GM12865 (cell line): ENCODE measurements at regions not wholly inside any gene's neighbourhood (a gene's known extent, or its start where the extent isn't known, plus 50 kb on each side); places are given as distances from the start of the nearest gene placed in this dataset.

Experiments
- DNase-seq: peaks from one replicate; pipeline ENCODE4 v3.0.0; 2010; ENCODE audit warnings: low read depth
- H3K4me3 ChIP-seq: 2 replicates; pipeline ENCODE4 v1.5.1; 2011; ENCODE audit warnings: mild to moderate bottlenecking, low read depth, low read length, control low read depth
- CTCF ChIP-seq: IDR thresholded peaks from 2 replicates; pipeline ENCODE4 v1.5.1; 2011; ENCODE audit warnings: low read length, control low read depth, low read depth, inconsistent platforms; ENCODE audit not compliant: insufficient read depth; ENCODE audit errors: missing control alignments

- no peak for DNase-seq
- TF ChIP-seq CTCF, result no peak
- no peak overlapping the region for H3K4me3 ChIP-seq
These were observed 414.1 kb upstream of the CDH8 start for GRCh38 chr16:62450291-62450690.

GRCh38 chr16:62445909-62446308 lies 409.7 kb upstream of the CDH8 start:
- H3K4me3 ChIP-seq, result no peak overlapping the region
- DNase-seq, result no peak
- no peak for TF ChIP-seq CTCF

- TF ChIP-seq CTCF, result no peak
- no peak overlapping the region for H3K4me3 ChIP-seq
- DNase-seq, result no peak
These were observed 388.0 kb upstream of the CDH8 start for GRCh38 chr16:62424206-62424605.

- H3K4me3 ChIP-seq, result no peak overlapping the region
- no peak for TF ChIP-seq CTCF
- no peak for DNase-seq
These were observed 372.5 kb upstream of the CDH8 start for GRCh38 chr16:62408760-62409159.

GRCh38 chr16:62406387-62406786 lies 370.1 kb upstream of the CDH8 start:
- no peak overlapping the region for H3K4me3 ChIP-seq
- no peak for TF ChIP-seq CTCF
- no peak for DNase-seq

- H3K4me3 ChIP-seq, result no peak overlapping the region
- no peak for TF ChIP-seq CTCF
- no peak for DNase-seq
These were observed 368.8 kb upstream of the CDH8 start for GRCh38 chr16:62404842-62405611.

- no peak for DNase-seq
- H3K4me3 ChIP-seq, result no peak overlapping the region
- no peak for TF ChIP-seq CTCF
These were observed 356.5 kb upstream of the CDH8 start for GRCh38 chr16:62392698-62393097.
